Parathyroid adenoma (tissue), 2 donors: ENCODE measurements at regions not wholly inside any gene's neighbourhood (a gene's known extent, or its start where the extent isn't known, plus 50 kb on each side); places are given as distances from the start of the nearest gene placed in this dataset.

Experiments
- H2AFZ ChIP-seq: fragments of 300-600 bp; sonication (generic); one replicate; pipeline ENCODE4 v1.7.0; 2017; ENCODE audit warnings: antibody characterized with exemption, mild to moderate bottlenecking
- H3K27ac ChIP-seq: fragments of 300-600 bp; sonication (generic); one replicate; pipeline ENCODE4 v1.7.0; 2017
- H3K27me3 ChIP-seq: fragments of 300-600 bp; sonication (generic); one replicate; pipeline ENCODE4 v1.7.0; 2017; ENCODE audit warnings: low read length; ENCODE audit not compliant: control insufficient read depth, insufficient read depth
- H3K36me3 ChIP-seq: fragments of 300-600 bp; sonication (generic); one replicate; pipeline ENCODE4 v1.7.0; 2017; ENCODE audit warnings: low read length; ENCODE audit not compliant: control insufficient read depth, insufficient read depth
- H3K4me1 ChIP-seq: fragments of 300-600 bp; sonication (generic); one replicate; pipeline ENCODE4 v1.7.0; 2017; ENCODE audit warnings: control low read depth
- H3K4me2 ChIP-seq: fragments of 300-600 bp; sonication (generic); one replicate; pipeline ENCODE4 v1.7.0; 2017; ENCODE audit warnings: low read length
- H3K4me3 ChIP-seq: fragments of 300-600 bp; sonication (generic); one replicate; pipeline ENCODE4 v1.7.0; 2017; ENCODE audit warnings: low read depth, low read length
- H3K79me2 ChIP-seq: fragments of 300-600 bp; sonication (generic); one replicate; pipeline ENCODE4 v1.7.0; 2017; ENCODE audit warnings: control low read depth
- H3K9ac ChIP-seq: fragments of 300-600 bp; sonication (generic); one replicate; pipeline ENCODE4 v1.7.0; 2017; ENCODE audit warnings: mild to moderate bottlenecking
- H3K9me3 ChIP-seq: fragments of 300-600 bp; sonication (generic); one replicate; pipeline ENCODE4 v1.7.0; 2017; ENCODE audit warnings: low read length; ENCODE audit not compliant: control insufficient read depth
- CTCF ChIP-seq: fragments of 300-600 bp; sonication (generic); IDR thresholded peaks from one replicate; pipeline ENCODE4 v1.7.0; 2017; ENCODE audit warnings: antibody characterized with exemption, mild to moderate bottlenecking
- donor health status: primary hyperparathyroidism.

GRCh38 chr4:57426779-57427395 lies 316.7 kb upstream of the IGFBP7 start:
- Histone ChIP-seq H3K4me1 (no peaks in the 10 kb centered on the region), H3K9ac (no peak overlapping the region), H3K27ac (no peak overlapping the region), H3K4me2 (no peak overlapping the region), H2AFZ (no peak overlapping the region), H3K36me3 (no peaks in the 10 kb centered on the region), H3K79me2 (no peaks in the 10 kb centered on the region), H3K4me3 (no peak overlapping the region), H3K27me3 (no peaks in the 10 kb centered on the region), H3K9me3 (no peaks in the 10 kb centered on the region)
- peak; percentile 24 for TF ChIP-seq CTCF

DNA sequence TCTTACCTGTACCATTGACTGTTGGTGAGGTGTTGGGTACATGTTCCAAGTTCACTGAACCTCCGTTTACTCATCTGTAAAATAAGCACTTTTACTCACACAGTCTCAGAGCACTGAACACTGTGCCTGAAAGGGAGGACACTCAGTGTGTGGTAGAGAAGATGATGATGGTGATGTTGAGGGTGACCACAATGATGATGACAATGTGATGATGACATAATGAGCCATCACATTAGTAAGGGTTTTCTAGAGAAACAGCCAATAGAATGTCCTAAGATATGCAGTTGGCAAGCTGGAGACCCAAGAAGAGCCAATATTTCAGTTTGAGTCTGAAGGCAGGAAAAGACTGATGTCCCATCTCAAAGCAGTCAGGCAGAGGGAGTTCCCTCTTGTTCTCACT lies 315.4 kb upstream of the IGFBP7 start:
- no peak for TF ChIP-seq CTCF
- Histone ChIP-seq H3K4me2 (no peak overlapping the region), H3K9ac (no peak overlapping the region), H3K4me1 (no peaks in the 10 kb centered on the region), H3K27ac (no peak overlapping the region), H3K4me3 (no peak overlapping the region), H3K27me3 (no peaks in the 10 kb centered on the region), H3K9me3 (no peaks in the 10 kb centered on the region), H3K79me2 (no peaks in the 10 kb centered on the region), H2AFZ (no peak overlapping the region), H3K36me3 (no peaks in the 10 kb centered on the region)

- H3K27ac ChIP-seq = no peak overlapping the region
- no peak overlapping the region for H3K4me2 ChIP-seq
- no peak overlapping the region for H2AFZ ChIP-seq
- no peak overlapping the region for H3K9ac ChIP-seq
- H3K4me3 ChIP-seq = no peak overlapping the region
- H3K4me1 ChIP-seq = no peaks in the 10 kb centered on the region
- TF ChIP-seq CTCF = no peak
- no peaks in the 10 kb centered on the region for H3K9me3 ChIP-seq
- H3K27me3 ChIP-seq = no peaks in the 10 kb centered on the region
- no peaks in the 10 kb centered on the region for H3K79me2 ChIP-seq
- no peaks in the 10 kb centered on the region for H3K36me3 ChIP-seq
Observed at GRCh38 chr4:57424232-57424897, 314.2 kb upstream of the IGFBP7 start.

DNA sequence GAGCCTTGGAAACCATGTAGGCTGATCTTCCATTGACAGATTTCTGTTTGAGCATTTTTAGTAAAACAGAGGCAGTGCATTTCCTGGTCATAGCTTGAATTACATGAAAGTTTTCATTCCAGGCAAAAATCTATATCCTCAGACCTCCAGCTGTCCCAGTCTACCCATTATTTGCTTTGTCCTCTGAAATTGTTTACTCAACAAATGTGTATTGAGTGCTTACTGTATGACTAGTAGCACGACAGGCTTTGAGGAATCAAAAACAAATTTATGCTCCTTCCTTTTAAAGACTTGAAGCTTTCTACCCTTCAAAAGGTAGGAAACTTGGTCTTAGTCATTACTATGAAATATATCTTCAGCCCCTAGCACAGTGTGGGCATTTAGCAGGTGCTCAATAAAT lies 307.9 kb upstream of the IGFBP7 start:
- H3K4me2 ChIP-seq = no peak overlapping the region
- no peak overlapping the region for H3K9ac ChIP-seq
- H3K27ac ChIP-seq = no peak overlapping the region
- no peak overlapping the region for H3K4me3 ChIP-seq
- no peaks in the 10 kb centered on the region for H3K9me3 ChIP-seq
- no peaks in the 10 kb centered on the region for H3K79me2 ChIP-seq
- TF ChIP-seq CTCF = no peak
- H3K4me1 ChIP-seq = no peaks in the 10 kb centered on the region
- no peak overlapping the region for H2AFZ ChIP-seq
- no peaks in the 10 kb centered on the region for H3K27me3 ChIP-seq
- no peaks in the 10 kb centered on the region for H3K36me3 ChIP-seq
